Tibial artery (tissue), 4 donors: ENCODE measurements at regions not wholly inside any gene's neighbourhood (a gene's known extent, or its start where the extent isn't known, plus 50 kb on each side); places are given as distances from the start of the nearest gene placed in this dataset.

Source experiments
- DNase-seq, 2 donors: peaks; one replicate each; pipeline ENCODE4 v3.0.0-alpha.2; 2019
- H3K27ac ChIP-seq, 2 donors: fragments of 200-600 bp; sonication (generic) in 1 of 2; 1 replicate in 1 of 2; 2 replicates in 1 of 2; pipeline ENCODE4 v1.5.1; 2018 to 2019; ENCODE audit warnings: mild to moderate bottlenecking in 1 of 2
- H3K27me3 ChIP-seq, 2 donors: fragments of 200-600 bp; sonication (generic) in 1 of 2; one replicate each; pipeline versions ENCODE4 v1.5.1 to v1.6.0; 2016 to 2019
- H3K36me3 ChIP-seq, 3 donors: fragments of 200-600 bp; sonication (generic) in 2 of 3; one replicate each; pipeline ENCODE4 v1.5.1; 2016 to 2019; ENCODE audit warnings: mild to moderate bottlenecking in 2 of 3
- H3K4me1 ChIP-seq, 4 donors: fragments of 200-600 bp; sonication (generic) in 2 of 4; 1 replicate in 3 of 4; 2 replicates in 1 of 4; pipeline ENCODE4 v1.5.1; 2016 to 2019
- H3K4me3 ChIP-seq, 2 donors: fragments of 200-600 bp; sonication (generic) in 1 of 2; 1 replicate in 1 of 2; 2 replicates in 1 of 2; pipeline ENCODE4 v1.5.1; 2018 to 2019; ENCODE audit warnings: mild to moderate bottlenecking in 2 of 2
- H3K9me3 ChIP-seq, 3 donors: fragments of 200-600 bp; sonication (generic) in 1 of 3; one replicate each; pipeline ENCODE4 v1.5.1; 2016 to 2019
- intact Hi-C: fragments of 100-400 bp; cut with DNase I; formaldehyde crosslinking; loops from one replicate; pipeline ENCODE4 v1.15.0; 2023; ENCODE audit warnings: low total_unique reads
- TF ChIP-seq, protein P1 (sequence below), 2 experiments: fragments of 200-600 bp in 1 of 2; fragments of 450-650 bp in 1 of 2; IDR thresholded peaks; one replicate each; pipeline ENCODE4 v1.5.1; 2017 to 2019; ENCODE audit warnings: antibody characterized with exemption in 2 of 2, mild to moderate bottlenecking in 1 of 2, moderate library complexity in 1 of 2

GRCh38 chr5:84727708-84728107 lies 343.0 kb upstream of the EDIL3 start:
- H3K9me3 ChIP-seq: no peaks in the 10 kb centered on the region
- H3K4me3 ChIP-seq: no peak overlapping the region
- H3K27me3 ChIP-seq: no peaks in the 10 kb centered on the region
- H3K27ac ChIP-seq: no peak overlapping the region
- TF ChIP-seq, protein P1, sequence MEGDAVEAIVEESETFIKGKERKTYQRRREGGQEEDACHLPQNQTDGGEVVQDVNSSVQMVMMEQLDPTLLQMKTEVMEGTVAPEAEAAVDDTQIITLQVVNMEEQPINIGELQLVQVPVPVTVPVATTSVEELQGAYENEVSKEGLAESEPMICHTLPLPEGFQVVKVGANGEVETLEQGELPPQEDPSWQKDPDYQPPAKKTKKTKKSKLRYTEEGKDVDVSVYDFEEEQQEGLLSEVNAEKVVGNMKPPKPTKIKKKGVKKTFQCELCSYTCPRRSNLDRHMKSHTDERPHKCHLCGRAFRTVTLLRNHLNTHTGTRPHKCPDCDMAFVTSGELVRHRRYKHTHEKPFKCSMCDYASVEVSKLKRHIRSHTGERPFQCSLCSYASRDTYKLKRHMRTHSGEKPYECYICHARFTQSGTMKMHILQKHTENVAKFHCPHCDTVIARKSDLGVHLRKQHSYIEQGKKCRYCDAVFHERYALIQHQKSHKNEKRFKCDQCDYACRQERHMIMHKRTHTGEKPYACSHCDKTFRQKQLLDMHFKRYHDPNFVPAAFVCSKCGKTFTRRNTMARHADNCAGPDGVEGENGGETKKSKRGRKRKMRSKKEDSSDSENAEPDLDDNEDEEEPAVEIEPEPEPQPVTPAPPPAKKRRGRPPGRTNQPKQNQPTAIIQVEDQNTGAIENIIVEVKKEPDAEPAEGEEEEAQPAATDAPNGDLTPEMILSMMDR (IDR thresholded peaks at IDR 0.05): no peak
- H3K36me3 ChIP-seq: no peaks in the 10 kb centered on the region
- intact Hi-C loops: no loop called here
- no peaks in the 10 kb centered on the region for H3K4me1 ChIP-seq
- DNase-seq: no peak

DNA sequence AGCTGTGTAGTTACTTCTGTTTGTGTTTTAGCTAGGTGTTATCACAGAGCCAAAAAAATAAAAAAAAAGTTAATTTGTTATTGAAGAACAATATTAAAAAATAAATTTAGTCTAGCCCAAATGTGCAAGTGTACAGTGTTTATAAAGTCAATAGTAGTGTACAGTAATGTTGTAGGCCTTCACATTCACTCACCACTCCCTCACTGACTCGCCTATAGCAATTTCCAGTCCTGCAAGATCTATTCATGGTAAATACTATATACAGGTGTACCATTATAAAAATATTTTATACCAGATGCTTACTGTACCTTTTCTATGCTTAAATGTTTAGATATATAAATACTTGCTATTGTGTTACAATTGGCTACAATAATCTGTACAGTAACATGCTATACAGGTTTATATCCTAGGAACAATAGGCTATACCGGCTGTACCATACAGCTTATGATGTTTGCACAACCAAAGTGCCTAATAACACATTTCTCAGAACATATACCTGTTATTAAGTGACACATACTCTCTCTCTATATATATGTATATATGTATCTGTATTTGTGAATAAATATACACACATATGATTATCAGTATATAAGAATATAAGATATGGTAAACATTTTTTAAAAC lies 341.4 kb upstream of the EDIL3 start:
- H3K4me1 ChIP-seq: no peaks in the 10 kb centered on the region
- H3K36me3 ChIP-seq: no peaks in the 10 kb centered on the region
- no peaks in the 10 kb centered on the region for H3K9me3 ChIP-seq
- no peak overlapping the region for H3K27ac ChIP-seq
- no peaks in the 10 kb centered on the region for H3K27me3 ChIP-seq
- intact Hi-C loops: no loop called here
- H3K4me3 ChIP-seq: no peak overlapping the region
- TF ChIP-seq, protein P1 (IDR thresholded peaks at IDR 0.05): no peak
- no peak for DNase-seq

- Histone ChIP-seq H3K9me3 (peaks cover 0 to 3% (median 0%) of the 10 kb centered on the region in 3 donors), H3K27ac (no peak overlapping the region), H3K4me1 (no peaks in the 10 kb centered on the region), H3K4me3 (no peak overlapping the region), H3K36me3 (no peaks in the 10 kb centered on the region), H3K27me3 (no peaks in the 10 kb centered on the region)
- intact Hi-C loops: no loop called here
- TF ChIP-seq, protein P1 (IDR thresholded peaks at IDR 0.05): no peak
- DNase-seq: no peak
Observed at GRCh38 chr5:84724683-84725082, 340.0 kb upstream of the EDIL3 start.

- peaks cover 0 to 5% (median 0%) of the 10 kb centered on the region in 3 donors for H3K9me3 ChIP-seq
- no peaks in the 10 kb centered on the region for H3K4me1 ChIP-seq
- no peaks in the 10 kb centered on the region for H3K27me3 ChIP-seq
- intact Hi-C loops: no loop called here
- no peak overlapping the region for H3K4me3 ChIP-seq
- H3K36me3 ChIP-seq: no peaks in the 10 kb centered on the region
- TF ChIP-seq, protein P1 (IDR thresholded peaks at IDR 0.05): no peak
- H3K27ac ChIP-seq: no peak overlapping the region
- no peak for DNase-seq
Observed at GRCh38 chr5:84724181-84724580, 339.5 kb upstream of the EDIL3 start.

DNA sequence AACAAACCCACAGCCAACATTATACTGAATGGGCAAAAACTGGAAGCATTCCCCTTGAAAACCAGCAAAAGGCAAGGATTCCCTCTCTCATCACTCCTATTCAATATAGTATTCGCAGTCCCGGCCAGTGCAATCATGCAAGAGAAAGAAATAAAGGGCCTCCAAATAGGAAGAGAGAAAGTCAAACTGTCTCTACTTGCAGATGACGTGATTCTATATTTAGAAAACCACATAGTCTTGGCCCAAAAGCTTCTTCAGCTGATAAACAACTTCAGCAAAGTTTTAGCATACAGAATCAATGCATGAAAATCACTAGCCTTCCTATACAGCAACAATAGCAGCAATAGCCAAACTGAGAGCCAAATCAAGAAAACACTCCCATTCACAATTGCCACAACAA lies 333.7 kb upstream of the EDIL3 start:
- Histone ChIP-seq H3K9me3 (peaks cover 0 to 5% (median 0%) of the 10 kb centered on the region in 3 donors), H3K4me3 (no peak overlapping the region), H3K27me3 (no peaks in the 10 kb centered on the region), H3K27ac (no peak overlapping the region), H3K4me1 (no peaks in the 10 kb centered on the region), H3K36me3 (no peaks in the 10 kb centered on the region)
- no peak for DNase-seq
- TF ChIP-seq, protein P1 (IDR thresholded peaks at IDR 0.05): no peak
- intact Hi-C loops: no loop called here

- H3K4me1 ChIP-seq: no peaks in the 10 kb centered on the region
- TF ChIP-seq, protein P1 (IDR thresholded peaks at IDR 0.05): no peak
- H3K27me3 ChIP-seq: no peaks in the 10 kb centered on the region
- H3K9me3 ChIP-seq: peaks cover 0 to 5% (median 0%) of the 10 kb centered on the region in 3 donors
- DNase-seq: no peak
- H3K27ac ChIP-seq: no peak overlapping the region
- intact Hi-C loops: no loop called here
- no peak overlapping the region for H3K4me3 ChIP-seq
- no peaks in the 10 kb centered on the region for H3K36me3 ChIP-seq
Observed at GRCh38 chr5:84715686-84716085, 331.0 kb upstream of the EDIL3 start.
